ENCODE measurements at regions not wholly inside any gene's neighbourhood (a gene's known extent, or its start where the extent isn't known, plus 50 kb on each side); places are given as distances from the start of the nearest gene placed in this dataset.

GRCh38 chr4:54359919-54360650, 131.0 kb downstream of the PDGFRA start:
- DNase-seq: no peak
- intact Hi-C loops (cut with DNase I): no loop called here

GRCh38 chr4:54363037-54363436, 133.9 kb downstream of the PDGFRA start:
- intact Hi-C loops (cut with DNase I): no loop called here
- DNase-seq: no peak

GRCh38 chr4:54365691-54366090, 136.6 kb downstream of the PDGFRA start:
- intact Hi-C loops (cut with DNase I): no loop called here
- no peak for DNase-seq

GRCh38 chr4:54367059-54367458, 138.0 kb downstream of the PDGFRA start:
- DNase-seq: no peak

GRCh38 chr4:54368281-54369265, 139.5 kb downstream of the PDGFRA start:
- intact Hi-C loops (cut with DNase I): no loop called here
- DNase-seq: no peak

More at GRCh38 chr4:54367059-54367458, 138.0 kb downstream of the PDGFRA start:
- intact Hi-C loops (cut with DNase I): no loop called here

- DNase-seq: no peak
- intact Hi-C loops (cut with DNase I): no loop called here
Observed at GRCh38 chr4:54371173-54371572, 142.1 kb downstream of the PDGFRA start.

- intact Hi-C loops (cut with DNase I): no loop called here
- no peak for DNase-seq
Observed at GRCh38 chr4:54372951-54373350, 143.9 kb downstream of the PDGFRA start.

GRCh38 chr4:54373718-54374210, 144.7 kb downstream of the PDGFRA start:
- intact Hi-C loops (cut with DNase I): no loop called here
- no peak for DNase-seq

- DNase-seq: no peak
- intact Hi-C loops (cut with DNase I): no loop called here
Observed at GRCh38 chr4:54378461-54378860, 149.4 kb downstream of the PDGFRA start.

GRCh38 chr4:54384152-54384551, 155.1 kb downstream of the PDGFRA start:
- intact Hi-C loops (cut with DNase I): loop anchor here (2.0 kb wide), 1 partner anchor 57 kb away; no protein-coding TSS in a partner anchor

GRCh38 chr4:54384563-54384962, 155.5 kb downstream of the PDGFRA start:
- DNase-seq: peak in 8 of 10 donors; percentile 34 to 90 (median 61)
- intact Hi-C loops (cut with DNase I): loop anchor here (2.0 kb wide), 1 partner anchor 56 kb away; no protein-coding TSS in a partner anchor

More at GRCh38 chr4:54384152-54384551, 155.1 kb downstream of the PDGFRA start:
- DNase-seq: no peak

- intact Hi-C loops (cut with DNase I): no loop called here
- DNase-seq: no peak
Observed at GRCh38 chr4:54386042-54386669, 157.1 kb downstream of the PDGFRA start.

GRCh38 chr4:54386693-54387092, 157.6 kb downstream of the PDGFRA start:
- DNase-seq: no peak
- intact Hi-C loops (cut with DNase I): no loop called here

- DNase-seq: no peak
- intact Hi-C loops (cut with DNase I): no loop called here
Observed at GRCh38 chr4:54390670-54391069, 161.6 kb downstream of the PDGFRA start.

GRCh38 chr4:54391104-54391503, 162.0 kb downstream of the PDGFRA start:
- intact Hi-C loops (cut with DNase I): no loop called here
- DNase-seq: no peak

GRCh38 chr4:54392479-54392878, 163.4 kb downstream of the PDGFRA start:
- intact Hi-C loops (cut with DNase I): no loop called here
- no peak for DNase-seq

- no peak for DNase-seq
- intact Hi-C loops (cut with DNase I): no loop called here
Observed at GRCh38 chr4:54393243-54393642, 164.2 kb downstream of the PDGFRA start.

GRCh38 chr4:54395013-54395527, 166.0 kb downstream of the PDGFRA start:
- intact Hi-C loops (cut with DNase I): no loop called here
- DNase-seq: no peak

- peak in 1 of 10 donors; percentile 24 for DNase-seq
- intact Hi-C loops (cut with DNase I): no loop called here
Observed at GRCh38 chr4:54400188-54400587, 171.1 kb downstream of the PDGFRA start.

GRCh38 chr4:54400802-54401201, 171.7 kb downstream of the PDGFRA start:
- peak in 7 of 10 donors; percentile 20 to 85 (median 24) for DNase-seq
- intact Hi-C loops (cut with DNase I): no loop called here
